ENCODE measurements at regions not wholly inside any gene's neighbourhood (a gene's known extent, or its start where the extent isn't known, plus 50 kb on each side); places are given as distances from the start of the nearest gene placed in this dataset.

GRCh38 chr11:119489087-119489486 is 66.1 kb upstream of the THY1 start:
- no peak for DNase-seq

GRCh38 chr11:119488256-119488995 is 65.5 kb upstream of the THY1 start:
- DNase-seq: no peak

GRCh38 chr11:119486691-119487259 is 63.8 kb upstream of the THY1 start:
- DNase-seq: no peak

- DNase-seq: no peak
Observed at GRCh38 chr11:119486016-119486415, 63.0 kb upstream of the THY1 start.

DNA sequence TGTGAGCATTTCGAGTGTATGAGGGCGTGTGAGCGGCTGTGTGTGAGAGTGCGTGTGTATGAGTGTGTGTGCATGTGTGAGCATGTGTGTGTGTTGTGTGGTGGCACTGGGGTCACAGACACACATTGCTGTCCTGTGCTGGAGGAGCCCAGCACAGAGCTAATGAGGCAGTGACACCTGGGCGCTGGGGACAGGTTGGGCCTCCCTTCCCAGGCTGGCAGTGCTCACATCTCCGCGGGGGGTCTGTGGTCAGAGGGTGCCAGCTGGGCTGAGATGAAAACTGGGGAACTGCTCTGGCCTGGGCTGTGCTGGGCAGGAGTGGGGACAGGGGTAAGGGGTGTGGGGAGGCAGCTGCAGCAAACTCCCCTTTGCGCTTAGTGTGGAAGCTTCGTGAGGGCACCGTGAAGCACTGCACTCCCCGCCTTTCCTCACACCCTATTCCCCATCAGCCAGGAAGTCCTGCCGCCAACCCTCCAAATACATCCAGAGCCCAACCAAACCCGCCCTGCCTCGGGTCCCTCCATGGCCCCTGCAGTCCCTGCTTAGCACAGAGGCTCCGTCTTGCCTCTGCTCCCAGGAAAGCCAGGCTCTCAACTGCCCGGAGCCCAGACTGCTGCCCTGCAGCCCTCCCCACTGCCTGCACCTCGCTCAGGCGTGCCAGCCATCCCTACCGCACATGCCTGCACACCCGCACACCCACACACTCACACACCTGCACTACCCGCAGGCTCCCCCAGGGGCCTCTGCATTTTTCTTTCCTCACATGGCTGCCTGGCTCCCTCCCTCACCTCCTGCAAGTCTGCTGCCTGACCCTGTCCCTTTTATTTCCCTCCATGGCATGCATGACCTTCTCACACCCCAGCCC is 62.0 kb upstream of the THY1 start:
- no peak for DNase-seq

DNA sequence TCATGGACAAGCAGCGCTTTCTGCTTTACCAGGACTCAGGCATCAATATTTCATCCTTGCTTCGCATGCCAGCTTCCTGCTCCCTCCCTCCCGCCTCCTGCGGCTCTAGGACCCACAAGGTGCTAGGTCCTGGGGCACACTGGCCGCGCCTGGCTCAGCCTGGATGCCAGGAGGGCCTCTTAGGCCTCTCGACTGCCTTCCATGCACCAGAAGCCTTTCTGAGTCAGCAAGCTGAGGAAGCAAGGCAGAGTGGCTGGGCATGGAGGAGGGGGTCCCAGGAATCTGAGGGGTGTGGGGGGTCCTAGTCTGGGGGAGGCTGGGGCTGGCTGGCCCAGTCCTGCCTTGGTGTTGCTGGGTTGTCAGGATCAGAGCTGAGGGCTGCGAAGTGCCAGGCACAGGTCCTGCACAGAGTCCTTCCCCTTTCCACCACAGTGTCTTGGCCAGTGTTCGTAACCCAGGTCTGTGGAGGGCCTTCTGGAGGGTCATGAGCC is 61.0 kb upstream of the THY1 start:
- no peak for DNase-seq

DNA sequence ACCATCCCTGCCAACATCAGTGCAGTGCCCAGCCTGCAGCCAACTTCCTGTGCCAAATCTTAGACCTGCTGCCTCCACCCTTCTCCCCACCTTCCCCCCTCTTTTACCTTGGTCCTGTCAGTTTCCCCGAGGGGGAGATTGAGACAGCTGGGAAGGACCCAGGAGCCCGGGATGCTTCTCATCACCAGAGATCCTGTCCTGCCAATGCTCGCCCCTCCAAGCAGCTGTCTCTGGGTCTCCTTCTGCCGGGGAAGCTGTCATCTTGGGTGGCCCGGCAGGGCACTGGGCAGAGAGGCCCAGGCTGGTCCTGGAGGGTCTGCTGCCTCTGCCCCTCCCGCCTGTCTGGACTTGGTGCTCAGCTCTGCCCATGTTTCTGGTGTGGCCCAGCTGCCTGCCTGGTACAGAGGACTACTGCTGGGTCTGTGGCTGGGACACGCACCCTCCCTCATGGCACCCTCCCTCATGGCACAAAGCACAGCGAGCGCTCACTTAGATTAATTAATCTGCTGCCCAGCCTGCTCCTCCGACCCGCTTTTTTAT is 60.4 kb upstream of the THY1 start:
- no peak for DNase-seq

DNA sequence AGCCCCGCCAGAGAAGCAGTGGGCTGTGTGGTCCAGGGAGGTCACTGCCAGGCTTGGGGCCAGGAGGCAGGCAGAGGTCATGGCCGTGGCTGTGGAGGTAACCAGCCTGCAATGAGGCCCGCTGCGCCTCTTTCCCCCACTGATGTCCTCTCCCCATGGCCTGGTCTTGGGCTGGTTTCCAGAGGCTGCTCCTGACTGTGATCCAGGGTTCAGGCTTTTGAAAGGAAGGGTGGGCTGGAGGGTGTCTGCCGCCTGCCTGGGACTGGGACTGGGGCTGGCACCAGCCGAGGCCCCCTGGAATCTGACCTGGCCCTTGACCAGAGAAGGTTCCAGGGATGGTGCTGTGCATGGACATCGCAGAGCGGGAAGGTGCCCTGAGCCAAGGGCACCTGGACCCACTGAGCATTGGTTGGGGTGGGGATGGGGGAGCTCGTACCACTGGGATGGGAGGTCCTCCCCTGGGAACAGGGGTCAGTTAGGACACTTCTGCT is 59.6 kb upstream of the THY1 start:
- no peak for DNase-seq

DNA sequence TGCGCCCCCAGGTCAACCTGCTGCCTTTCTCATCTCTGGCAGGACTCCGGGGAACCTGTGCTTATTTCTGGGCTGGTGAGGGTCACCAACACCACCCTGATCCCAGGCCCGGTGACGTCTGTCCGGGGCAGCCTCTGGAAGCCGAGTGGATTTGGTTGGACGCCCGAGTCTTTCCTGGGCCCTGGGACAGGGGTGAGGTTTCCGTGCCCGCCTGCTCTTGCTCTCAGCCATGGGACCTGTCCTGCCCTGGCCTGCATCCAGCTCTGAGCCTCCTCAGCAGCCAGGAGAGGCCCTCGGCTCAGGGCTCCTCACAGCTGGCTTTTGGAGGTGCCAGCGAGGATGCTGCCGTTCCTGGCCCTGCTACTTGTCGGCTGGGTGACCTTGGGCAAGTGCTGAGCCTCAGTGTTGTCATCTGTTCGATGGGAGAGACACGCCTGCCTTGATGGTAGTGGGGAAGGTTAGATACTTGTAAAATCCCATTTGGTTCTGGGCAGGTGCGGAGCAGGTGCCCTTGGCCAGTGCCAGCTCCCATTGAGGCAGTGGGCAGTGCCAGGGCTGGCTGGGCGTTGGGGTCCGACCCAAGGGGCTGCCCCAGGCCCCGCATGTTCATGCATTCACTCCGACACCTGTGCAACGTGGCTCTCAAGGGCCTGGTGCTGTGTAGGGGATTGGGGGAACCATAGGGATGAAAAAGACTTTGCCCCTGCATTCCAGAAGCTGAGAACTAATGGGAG is 58.9 kb upstream of the THY1 start:
- no peak for DNase-seq

- DNase-seq: peak; percentile 76
Observed at GRCh38 chr11:119481021-119481666, 58.2 kb upstream of the THY1 start.

GRCh38 chr11:119480380-119481020 is 57.5 kb upstream of the THY1 start:
- DNase-seq: no peak

- no peak for DNase-seq
Observed at GRCh38 chr11:119479685-119480275, 56.8 kb upstream of the THY1 start.

GRCh38 chr11:119478711-119479285 is 55.8 kb upstream of the THY1 start:
- DNase-seq: no peak

- no peak for DNase-seq
Observed at GRCh38 chr11:119476666-119477331, 53.8 kb upstream of the THY1 start.

DNA sequence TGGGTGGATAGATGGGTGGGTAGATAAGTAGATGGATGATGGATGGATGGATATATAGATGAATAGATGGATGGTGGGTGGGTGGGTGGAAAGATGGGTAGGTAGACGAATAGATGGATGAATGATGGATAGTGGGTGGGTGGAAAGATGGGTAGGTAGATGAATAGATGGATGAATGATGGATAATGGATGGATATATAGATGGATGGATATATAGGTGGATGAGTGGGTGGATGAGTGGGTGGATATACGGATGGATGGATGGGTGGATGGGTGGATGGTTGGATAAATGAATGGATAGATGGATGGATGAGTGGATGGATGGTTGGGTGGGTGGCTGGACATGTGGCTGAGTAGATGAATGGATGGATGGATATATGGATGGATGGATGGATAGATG is 53.1 kb upstream of the THY1 start:
- no peak for DNase-seq

DNA sequence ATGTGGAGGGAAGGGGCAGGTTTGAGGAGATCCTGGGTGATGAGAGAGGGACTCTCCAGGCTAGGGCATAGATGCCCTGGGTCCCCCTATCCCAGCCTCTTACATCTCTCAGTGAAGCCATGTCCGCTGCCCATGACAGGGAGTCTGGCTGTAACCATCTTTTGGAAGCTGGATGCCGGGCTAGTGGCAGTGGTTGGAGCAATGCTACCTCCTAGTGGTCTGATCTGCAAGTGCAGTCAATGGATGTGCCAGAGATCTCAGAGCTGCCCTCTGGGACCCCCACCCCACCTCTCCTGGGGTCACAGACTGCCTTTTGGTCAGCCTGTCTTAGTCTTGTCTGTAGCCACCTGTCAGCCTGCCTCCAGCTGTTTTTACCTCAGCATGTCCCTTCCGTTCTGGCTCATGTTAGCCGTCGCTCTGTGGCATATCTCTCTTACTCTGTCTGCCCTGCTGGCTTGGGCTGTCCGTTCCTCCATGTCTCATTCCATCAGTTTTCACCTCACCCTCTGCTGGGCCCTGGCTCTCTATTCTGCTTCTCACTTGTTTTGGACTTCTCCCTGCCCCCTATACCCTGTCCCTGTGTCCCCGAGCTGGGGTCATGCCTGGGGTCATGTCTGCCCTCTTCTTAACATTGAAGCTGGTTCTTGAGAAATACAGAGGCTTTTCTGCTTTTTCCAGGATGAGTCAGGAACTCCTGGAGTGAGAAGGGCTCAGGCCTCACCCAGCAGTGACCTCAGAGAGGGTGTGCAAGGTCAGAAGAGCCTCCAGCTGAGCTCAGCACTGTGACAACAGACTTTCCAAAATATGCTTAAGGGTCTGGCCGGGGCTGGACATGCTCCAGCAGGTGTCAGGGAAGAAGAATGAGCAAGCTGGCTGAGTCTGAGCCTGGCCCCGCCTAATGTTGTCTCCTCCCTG is 52.0 kb upstream of the THY1 start:
- peak; percentile 31 for DNase-seq

GRCh38 chr11:119473901-119474681 is 51.1 kb upstream of the THY1 start:
- DNase-seq: no peak

GRCh38 chr11:119473226-119473625 is 50.3 kb upstream of the THY1 start:
- no peak for DNase-seq

Measured in NCI-H774 (cell line).